NCI-H748 (cell line): ENCODE measurements at regions not wholly inside any gene's neighbourhood (a gene's known extent, or its start where the extent isn't known, plus 50 kb on each side); places are given as distances from the start of the nearest gene placed in this dataset.
A peak's percentile ranks its signal among the peaks of the same experiment; 100 is the strongest.
"Not testable (repeated sequence)": the region's sequence is repeated elsewhere in the genome, so short reads cannot be mapped to it uniquely, and the experiment has no call there.

Source experiments
- DNase-seq: peaks from one replicate; lab custom pipeline; 2025; ENCODE audit not compliant: unreplicated experiment; lab: John Stamatoyannopoulos, UW

GRCh38 chr3:72628065-72628464 is 220.2 kb downstream of the SHQ1 start:
- peak; percentile 53 for DNase-seq

- DNase-seq = no peak
Observed at GRCh38 chr3:72627271-72627670, 221.0 kb downstream of the SHQ1 start.

GRCh38 chr3:72625602-72626337 is 222.5 kb downstream of the SHQ1 start:
- no peak for DNase-seq

- no peak for DNase-seq
Observed at GRCh38 chr3:72624656-72625055, 223.6 kb downstream of the SHQ1 start.

- no peak for DNase-seq
Observed at GRCh38 chr3:72618739-72619138, 229.5 kb downstream of the SHQ1 start.

GRCh38 chr3:72617424-72618024 is 230.7 kb downstream of the SHQ1 start:
- DNase-seq = no peak

GRCh38 chr3:72615776-72616175 is 232.5 kb downstream of the SHQ1 start:
- DNase-seq = no peak

- DNase-seq = no peak
Observed at GRCh38 chr3:72615182-72615581, 233.1 kb downstream of the SHQ1 start.

GRCh38 chr3:72614394-72615074 is 233.7 kb downstream of the SHQ1 start:
- no peak for DNase-seq

- DNase-seq = no peak
Observed at GRCh38 chr3:72613871-72614270, 234.4 kb downstream of the SHQ1 start.

- DNase-seq = not testable (repeated sequence)
Observed at GRCh38 chr3:72609114-72609513, 239.1 kb downstream of the SHQ1 start.

- DNase-seq = peak; percentile 40
Observed at GRCh38 chr3:72606005-72606800, 242.0 kb downstream of the SHQ1 start.

- no peak for DNase-seq
Observed at GRCh38 chr3:72604328-72604727, 243.9 kb downstream of the SHQ1 start.

- no peak for DNase-seq
Observed at GRCh38 chr3:72601983-72602750, 246.1 kb downstream of the SHQ1 start.

GRCh38 chr3:72601060-72601459 is 247.2 kb downstream of the SHQ1 start:
- no peak for DNase-seq

GRCh38 chr3:72597756-72598195 is 250.5 kb downstream of the SHQ1 start:
- DNase-seq = peak; percentile 34

GRCh38 chr3:72597043-72597442 is 251.2 kb downstream of the SHQ1 start:
- DNase-seq = no peak

- no peak for DNase-seq
Observed at GRCh38 chr3:72595927-72596610, 252.2 kb downstream of the SHQ1 start.

GRCh38 chr3:72595376-72595775 is 252.9 kb downstream of the SHQ1 start:
- DNase-seq = no peak

- DNase-seq = no peak
Observed at GRCh38 chr3:72594615-72595215, 253.5 kb downstream of the SHQ1 start.
